ENCODE measurements at regions not wholly inside any gene's neighbourhood (a gene's known extent, or its start where the extent isn't known, plus 50 kb on each side); places are given as distances from the start of the nearest gene placed in this dataset.

DNA sequence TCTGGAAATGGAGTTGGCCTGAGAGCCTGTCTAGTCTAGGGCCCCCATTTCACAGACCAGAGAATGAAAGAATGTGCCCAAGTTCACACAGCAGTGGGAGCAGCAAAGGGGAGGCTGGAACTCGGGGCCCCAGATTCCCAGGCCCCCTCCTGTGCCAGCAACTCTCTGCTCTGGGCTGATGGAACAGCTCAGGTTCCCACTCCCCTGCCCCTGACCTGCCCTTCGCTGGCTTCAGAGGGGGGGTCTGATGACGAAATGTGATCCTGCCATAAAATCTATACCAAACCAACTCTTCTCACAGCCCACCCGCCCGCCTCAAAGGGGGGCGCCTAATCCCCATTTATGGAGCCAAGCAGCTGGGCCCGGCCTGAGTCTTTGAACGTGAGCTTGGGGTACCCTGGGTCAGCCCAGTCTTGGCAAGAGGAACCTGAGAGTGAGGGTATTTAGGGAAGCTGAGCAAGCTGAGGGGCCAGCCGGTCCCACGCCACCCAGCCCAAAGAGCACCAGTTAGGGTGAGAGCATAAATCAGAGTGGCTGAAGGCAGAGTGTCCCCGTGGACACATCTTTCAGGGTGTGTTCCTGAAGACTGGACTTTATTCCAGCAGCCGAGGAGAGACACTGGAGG, 65.0 kb downstream of the FOXD2 start:
- TF ChIP-seq, protein P1, sequence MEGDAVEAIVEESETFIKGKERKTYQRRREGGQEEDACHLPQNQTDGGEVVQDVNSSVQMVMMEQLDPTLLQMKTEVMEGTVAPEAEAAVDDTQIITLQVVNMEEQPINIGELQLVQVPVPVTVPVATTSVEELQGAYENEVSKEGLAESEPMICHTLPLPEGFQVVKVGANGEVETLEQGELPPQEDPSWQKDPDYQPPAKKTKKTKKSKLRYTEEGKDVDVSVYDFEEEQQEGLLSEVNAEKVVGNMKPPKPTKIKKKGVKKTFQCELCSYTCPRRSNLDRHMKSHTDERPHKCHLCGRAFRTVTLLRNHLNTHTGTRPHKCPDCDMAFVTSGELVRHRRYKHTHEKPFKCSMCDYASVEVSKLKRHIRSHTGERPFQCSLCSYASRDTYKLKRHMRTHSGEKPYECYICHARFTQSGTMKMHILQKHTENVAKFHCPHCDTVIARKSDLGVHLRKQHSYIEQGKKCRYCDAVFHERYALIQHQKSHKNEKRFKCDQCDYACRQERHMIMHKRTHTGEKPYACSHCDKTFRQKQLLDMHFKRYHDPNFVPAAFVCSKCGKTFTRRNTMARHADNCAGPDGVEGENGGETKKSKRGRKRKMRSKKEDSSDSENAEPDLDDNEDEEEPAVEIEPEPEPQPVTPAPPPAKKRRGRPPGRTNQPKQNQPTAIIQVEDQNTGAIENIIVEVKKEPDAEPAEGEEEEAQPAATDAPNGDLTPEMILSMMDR (IDR thresholded peaks at IDR 0.05): no peak
- no peak for TF ChIP-seq POLR2A (IDR thresholded peaks at IDR 0.05)

All from lower leg skin (tissue), 3 donors.